Liver (tissue), 8 donors: ENCODE measurements at regions not wholly inside any gene's neighbourhood (a gene's known extent, or its start where the extent isn't known, plus 50 kb on each side); places are given as distances from the start of the nearest gene placed in this dataset.

Source experiments
- DNase-seq: peaks from one replicate; pipeline ENCODE4 v3.0.0-alpha.2; 2017; ENCODE audit warnings: low spot score
- H3K27ac ChIP-seq, 2 donors: one replicate each; pipeline ENCODE4 v1.7.0; 2013; ENCODE audit warnings: inconsistent platforms in 2 of 2, low read length in 2 of 2, control low read depth in 1 of 2, low read depth in 1 of 2, mild to moderate bottlenecking in 1 of 2
- H3K27me3 ChIP-seq, 4 donors: one replicate each; pipeline versions ENCODE4 v1.6.1 to v1.7.0; 2013; ENCODE audit warnings: low read length in 3 of 4, inconsistent platforms in 1 of 4, mild to moderate bottlenecking in 1 of 4, moderate library complexity in 1 of 4; ENCODE audit not compliant: control insufficient read depth in 4 of 4, insufficient read depth in 4 of 4
- H3K36me3 ChIP-seq, 4 donors: one replicate each; pipeline versions ENCODE4 v1.6.1 to v1.7.0; 2013; ENCODE audit warnings: low read length in 3 of 4, mild to moderate bottlenecking in 3 of 4, low read depth in 1 of 4, moderate library complexity in 1 of 4; ENCODE audit not compliant: control insufficient read depth in 4 of 4, insufficient read depth in 3 of 4
- H3K4me1 ChIP-seq, 4 donors: one replicate each; pipeline versions ENCODE4 v1.6.1 to v1.7.0; 2013; ENCODE audit warnings: low read length in 3 of 4, mild to moderate bottlenecking in 3 of 4, moderate library complexity in 1 of 4; ENCODE audit not compliant: control insufficient read depth in 4 of 4, insufficient read depth in 4 of 4
- H3K4me3 ChIP-seq, 3 donors: one replicate each; pipeline versions ENCODE4 v1.6.1 to v1.7.0; 2013; ENCODE audit warnings: low read length in 3 of 3, control low read depth in 1 of 3, low read depth in 1 of 3, mild to moderate bottlenecking in 1 of 3
- H3K9ac ChIP-seq, 2 donors: one replicate each; pipeline ENCODE4 v1.7.0; 2013; ENCODE audit warnings: low read length in 2 of 2, mild to moderate bottlenecking in 2 of 2, moderate library complexity in 2 of 2, control low read depth in 1 of 2, low read depth in 1 of 2
- H3K9me3 ChIP-seq, 4 donors: one replicate each; pipeline versions ENCODE4 v1.6.1 to v1.7.0; 2013; ENCODE audit warnings: low read length in 3 of 4; ENCODE audit not compliant: control insufficient read depth in 4 of 4
- EGR1 ChIP-seq, 2 donors: IDR thresholded peaks; 2 replicates each; pipeline ENCODE4 v1.6.1; 2016 to 2018; ENCODE audit warnings: antibody characterized with exemption in 2 of 2, low read depth in 2 of 2
- FOXA1 ChIP-seq: IDR thresholded peaks from 2 replicates; pipeline ENCODE4 v1.6.1; 2016; ENCODE audit warnings: antibody characterized with exemption
- FOXA2 ChIP-seq: IDR thresholded peaks from 2 replicates; pipeline ENCODE4 v1.6.1; 2016; ENCODE audit warnings: antibody characterized with exemption
- GABPA ChIP-seq, 2 donors: IDR thresholded peaks in 1 of 2; conservative IDR thresholded peaks in 1 of 2; 2 replicates each; pipeline ENCODE4 v1.6.1; 2016; ENCODE audit warnings: antibody characterized with exemption in 2 of 2, mild to moderate bottlenecking in 1 of 2, moderate library complexity in 1 of 2
- HNF4A ChIP-seq, 2 donors: conservative IDR thresholded peaks; 2 replicates each; pipeline ENCODE4 v1.6.1; 2016; ENCODE audit warnings: antibody characterized with exemption in 2 of 2, mild to moderate bottlenecking in 2 of 2
- HNF4G ChIP-seq: IDR thresholded peaks from 2 replicates; pipeline ENCODE4 v1.6.1; 2016; ENCODE audit warnings: antibody characterized with exemption
- JUND ChIP-seq, 2 donors: IDR thresholded peaks; 2 replicates each; pipeline ENCODE4 v1.6.1; 2016; ENCODE audit warnings: antibody characterized with exemption in 2 of 2
- NR2F2 ChIP-seq: IDR thresholded peaks from 2 replicates; pipeline ENCODE4 v1.6.1; 2016; ENCODE audit warnings: antibody characterized with exemption
- RAD21 ChIP-seq, 2 donors: IDR thresholded peaks; 2 replicates each; pipeline ENCODE4 v1.6.1; 2016; ENCODE audit warnings: antibody characterized with exemption in 2 of 2, mild to moderate bottlenecking in 2 of 2
- RXRA ChIP-seq, 2 donors: IDR thresholded peaks; 2 replicates each; pipeline ENCODE4 v1.6.1; 2017 to 2018; ENCODE audit warnings: antibody characterized with exemption in 2 of 2, mild to moderate bottlenecking in 1 of 2
- SP1 ChIP-seq: IDR thresholded peaks from 2 replicates; pipeline ENCODE4 v1.6.1; 2018; ENCODE audit warnings: antibody characterized with exemption, mild to moderate bottlenecking
- TAF1 ChIP-seq: conservative IDR thresholded peaks from 2 replicates; pipeline ENCODE4 v1.6.1; 2016; ENCODE audit warnings: antibody characterized with exemption, mild to moderate bottlenecking
- YY1 ChIP-seq: IDR thresholded peaks from 2 replicates; pipeline ENCODE4 v1.6.1; 2016; ENCODE audit warnings: antibody characterized with exemption, mild to moderate bottlenecking
- whole genome bisulfite sequencing: extraction: QIAGEN DNeasy Blood & Tissue Kit; methylation state at CpG from one replicate; pipeline ENCODE4 v1.1.7; 2013; 5-methylcytosine and 5-hydroxymethylcytosine counted together
- TF ChIP-seq, protein P1 (sequence below): IDR thresholded peaks from 2 replicates; pipeline ENCODE4 v1.6.1; 2016; ENCODE audit warnings: antibody characterized with exemption
- TF ChIP-seq, protein P2 (sequence below): IDR thresholded peaks from 2 replicates; pipeline ENCODE4 v1.6.1; 2016; ENCODE audit warnings: antibody characterized with exemption, mild to moderate bottlenecking
- TF ChIP-seq, protein P3 (sequence below): fragments of 150-350 bp; IDR thresholded peaks from 2 replicates; pipeline ENCODE4 v1.5.1; 2017; ENCODE audit warnings: improper control_type of control experiment, low read depth, low read length; ENCODE audit not compliant: missing input control
- TF ChIP-seq, protein P4 (sequence below): IDR thresholded peaks from 2 replicates; pipeline ENCODE4 v1.6.1; 2016; ENCODE audit warnings: antibody characterized with exemption
- TF ChIP-seq, protein P5 (sequence below): IDR thresholded peaks from 2 replicates; pipeline ENCODE4 v1.6.1; 2016; ENCODE audit warnings: antibody characterized with exemption
- donor health status: healthy.
- donor health status: healthy.
- donor health status: healthy.
- donor health status: healthy.
- donor health status: healthy.

DNA sequence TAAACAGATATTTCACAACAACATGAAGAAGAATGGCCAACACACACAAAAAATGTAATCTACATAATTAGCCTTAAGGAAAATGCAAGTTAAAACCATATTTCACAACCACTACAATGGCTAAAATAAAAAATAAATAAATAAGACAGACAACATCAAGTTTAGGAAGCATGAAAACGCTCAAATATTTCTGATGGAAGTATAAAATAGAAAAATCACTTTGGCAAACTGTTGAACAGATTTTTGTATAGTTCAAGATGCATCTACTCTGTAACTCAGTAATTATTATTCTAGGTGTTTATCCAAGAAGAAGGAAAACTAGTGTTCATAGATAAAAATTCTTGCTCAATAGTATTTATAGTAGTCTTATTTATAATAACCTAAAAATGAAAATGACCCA lies 1410.1 kb upstream of the ADGRB3 start:
- Histone ChIP-seq H3K4me1 (no peaks in the 10 kb centered on the region), H3K27ac (no peak overlapping the region)

DNA sequence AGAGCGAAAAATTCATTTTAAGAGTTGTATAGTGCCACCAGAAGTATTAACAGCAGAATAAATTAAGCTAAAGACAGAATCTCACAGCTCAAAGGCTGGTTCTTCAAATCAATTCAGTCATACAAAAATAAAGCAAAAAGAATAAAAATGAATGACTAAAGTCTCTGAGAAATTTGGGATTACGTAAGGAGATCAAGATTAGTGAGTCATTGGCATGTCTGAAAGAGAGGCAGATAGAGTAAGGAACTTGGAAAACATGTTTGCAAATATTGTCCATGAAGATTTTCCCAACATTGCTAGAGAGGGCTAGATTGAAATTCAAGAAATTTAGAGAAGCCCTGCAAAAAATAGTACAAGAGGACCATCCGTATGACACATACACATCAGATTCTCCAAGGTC lies 1413.9 kb upstream of the ADGRB3 start:
- TF ChIP-seq RXRA (IDR thresholded peaks at IDR 0.05), result no peak
- TF ChIP-seq RAD21 (IDR thresholded peaks at IDR 0.05), result no peak
- TF ChIP-seq GABPA (IDR thresholded peaks at IDR 0.05 in 1 of 2, conservative IDR thresholded peaks at IDR 0.05 in 1 of 2), result no peak
- no peak for TF ChIP-seq HNF4A (conservative IDR thresholded peaks at IDR 0.05)
- TF ChIP-seq TAF1, result no peak
- TF ChIP-seq, protein P1, sequence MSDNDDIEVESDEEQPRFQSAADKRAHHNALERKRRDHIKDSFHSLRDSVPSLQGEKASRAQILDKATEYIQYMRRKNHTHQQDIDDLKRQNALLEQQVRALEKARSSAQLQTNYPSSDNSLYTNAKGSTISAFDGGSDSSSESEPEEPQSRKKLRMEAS, result no peak
- TF ChIP-seq, protein P2, sequence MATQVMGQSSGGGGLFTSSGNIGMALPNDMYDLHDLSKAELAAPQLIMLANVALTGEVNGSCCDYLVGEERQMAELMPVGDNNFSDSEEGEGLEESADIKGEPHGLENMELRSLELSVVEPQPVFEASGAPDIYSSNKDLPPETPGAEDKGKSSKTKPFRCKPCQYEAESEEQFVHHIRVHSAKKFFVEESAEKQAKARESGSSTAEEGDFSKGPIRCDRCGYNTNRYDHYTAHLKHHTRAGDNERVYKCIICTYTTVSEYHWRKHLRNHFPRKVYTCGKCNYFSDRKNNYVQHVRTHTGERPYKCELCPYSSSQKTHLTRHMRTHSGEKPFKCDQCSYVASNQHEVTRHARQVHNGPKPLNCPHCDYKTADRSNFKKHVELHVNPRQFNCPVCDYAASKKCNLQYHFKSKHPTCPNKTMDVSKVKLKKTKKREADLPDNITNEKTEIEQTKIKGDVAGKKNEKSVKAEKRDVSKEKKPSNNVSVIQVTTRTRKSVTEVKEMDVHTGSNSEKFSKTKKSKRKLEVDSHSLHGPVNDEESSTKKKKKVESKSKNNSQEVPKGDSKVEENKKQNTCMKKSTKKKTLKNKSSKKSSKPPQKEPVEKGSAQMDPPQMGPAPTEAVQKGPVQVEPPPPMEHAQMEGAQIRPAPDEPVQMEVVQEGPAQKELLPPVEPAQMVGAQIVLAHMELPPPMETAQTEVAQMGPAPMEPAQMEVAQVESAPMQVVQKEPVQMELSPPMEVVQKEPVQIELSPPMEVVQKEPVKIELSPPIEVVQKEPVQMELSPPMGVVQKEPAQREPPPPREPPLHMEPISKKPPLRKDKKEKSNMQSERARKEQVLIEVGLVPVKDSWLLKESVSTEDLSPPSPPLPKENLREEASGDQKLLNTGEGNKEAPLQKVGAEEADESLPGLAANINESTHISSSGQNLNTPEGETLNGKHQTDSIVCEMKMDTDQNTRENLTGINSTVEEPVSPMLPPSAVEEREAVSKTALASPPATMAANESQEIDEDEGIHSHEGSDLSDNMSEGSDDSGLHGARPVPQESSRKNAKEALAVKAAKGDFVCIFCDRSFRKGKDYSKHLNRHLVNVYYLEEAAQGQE, result no peak
- TF ChIP-seq FOXA1, result no peak
- TF ChIP-seq, protein P3, sequence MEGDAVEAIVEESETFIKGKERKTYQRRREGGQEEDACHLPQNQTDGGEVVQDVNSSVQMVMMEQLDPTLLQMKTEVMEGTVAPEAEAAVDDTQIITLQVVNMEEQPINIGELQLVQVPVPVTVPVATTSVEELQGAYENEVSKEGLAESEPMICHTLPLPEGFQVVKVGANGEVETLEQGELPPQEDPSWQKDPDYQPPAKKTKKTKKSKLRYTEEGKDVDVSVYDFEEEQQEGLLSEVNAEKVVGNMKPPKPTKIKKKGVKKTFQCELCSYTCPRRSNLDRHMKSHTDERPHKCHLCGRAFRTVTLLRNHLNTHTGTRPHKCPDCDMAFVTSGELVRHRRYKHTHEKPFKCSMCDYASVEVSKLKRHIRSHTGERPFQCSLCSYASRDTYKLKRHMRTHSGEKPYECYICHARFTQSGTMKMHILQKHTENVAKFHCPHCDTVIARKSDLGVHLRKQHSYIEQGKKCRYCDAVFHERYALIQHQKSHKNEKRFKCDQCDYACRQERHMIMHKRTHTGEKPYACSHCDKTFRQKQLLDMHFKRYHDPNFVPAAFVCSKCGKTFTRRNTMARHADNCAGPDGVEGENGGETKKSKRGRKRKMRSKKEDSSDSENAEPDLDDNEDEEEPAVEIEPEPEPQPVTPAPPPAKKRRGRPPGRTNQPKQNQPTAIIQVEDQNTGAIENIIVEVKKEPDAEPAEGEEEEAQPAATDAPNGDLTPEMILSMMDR, result no peak
- TF ChIP-seq FOXA2, result no peak
- no peak for TF ChIP-seq EGR1 (IDR thresholded peaks at IDR 0.05; ENCODE audit: low read depth in 2 of 2)
- TF ChIP-seq, protein P4, sequence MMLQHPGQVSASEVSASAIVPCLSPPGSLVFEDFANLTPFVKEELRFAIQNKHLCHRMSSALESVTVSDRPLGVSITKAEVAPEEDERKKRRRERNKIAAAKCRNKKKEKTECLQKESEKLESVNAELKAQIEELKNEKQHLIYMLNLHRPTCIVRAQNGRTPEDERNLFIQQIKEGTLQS, result no peak
- no peak for TF ChIP-seq NR2F2
- no peak for TF ChIP-seq YY1
- no peak for TF ChIP-seq JUND (IDR thresholded peaks at IDR 0.05)
- no peak for TF ChIP-seq HNF4G
- no peak for TF ChIP-seq SP1
- no peak overlapping the region for H3K4me3 ChIP-seq

More for the DNA sequence above, 1410.1 kb upstream of the ADGRB3 start:
- 45% methylated on average over 1 of the region's 1 CpG for WGBS
- H3K36me3 ChIP-seq, result no peaks in the 10 kb centered on the region
- no peak overlapping the region for H3K4me3 ChIP-seq
- H3K27me3 ChIP-seq, result no peaks in the 10 kb centered on the region
- TF ChIP-seq, protein P4, result no peak
- TF ChIP-seq, protein P1, result no peak
- TF ChIP-seq HNF4A (conservative IDR thresholded peaks at IDR 0.05), result no peak
- no peak for TF ChIP-seq JUND (IDR thresholded peaks at IDR 0.05)
- TF ChIP-seq HNF4G, result no peak
- no peak for TF ChIP-seq EGR1 (IDR thresholded peaks at IDR 0.05; ENCODE audit: low read depth in 2 of 2)
- TF ChIP-seq, protein P5, sequence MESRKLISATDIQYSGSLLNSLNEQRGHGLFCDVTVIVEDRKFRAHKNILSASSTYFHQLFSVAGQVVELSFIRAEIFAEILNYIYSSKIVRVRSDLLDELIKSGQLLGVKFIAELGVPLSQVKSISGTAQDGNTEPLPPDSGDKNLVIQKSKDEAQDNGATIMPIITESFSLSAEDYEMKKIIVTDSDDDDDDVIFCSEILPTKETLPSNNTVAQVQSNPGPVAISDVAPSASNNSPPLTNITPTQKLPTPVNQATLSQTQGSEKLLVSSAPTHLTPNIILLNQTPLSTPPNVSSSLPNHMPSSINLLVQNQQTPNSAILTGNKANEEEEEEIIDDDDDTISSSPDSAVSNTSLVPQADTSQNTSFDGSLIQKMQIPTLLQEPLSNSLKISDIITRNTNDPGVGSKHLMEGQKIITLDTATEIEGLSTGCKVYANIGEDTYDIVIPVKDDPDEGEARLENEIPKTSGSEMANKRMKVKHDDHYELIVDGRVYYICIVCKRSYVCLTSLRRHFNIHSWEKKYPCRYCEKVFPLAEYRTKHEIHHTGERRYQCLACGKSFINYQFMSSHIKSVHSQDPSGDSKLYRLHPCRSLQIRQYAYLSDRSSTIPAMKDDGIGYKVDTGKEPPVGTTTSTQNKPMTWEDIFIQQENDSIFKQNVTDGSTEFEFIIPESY, result no peak
- TF ChIP-seq GABPA (IDR thresholded peaks at IDR 0.05 in 1 of 2, conservative IDR thresholded peaks at IDR 0.05 in 1 of 2), result no peak
- TF ChIP-seq FOXA1, result no peak
- no peaks in the 10 kb centered on the region for H3K9me3 ChIP-seq
- H3K9ac ChIP-seq, result no peak overlapping the region
- no peak for DNase-seq

More for the DNA sequence above, 1413.9 kb upstream of the ADGRB3 start:
- no peak for DNase-seq
- Histone ChIP-seq H3K9me3 (no peaks in the 10 kb centered on the region), H3K27me3 (no peaks in the 10 kb centered on the region), H3K9ac (no peak overlapping the region), H3K27ac (no peak overlapping the region), H3K36me3 (no peaks in the 10 kb centered on the region), H3K4me1 (no peaks in the 10 kb centered on the region)
- WGBS, result 80% methylated on average over 3 of the region's 3 CpGs
